Spleen (tissue), 11 donors: ENCODE measurements at regions not wholly inside any gene's neighbourhood (a gene's known extent, or its start where the extent isn't known, plus 50 kb on each side); places are given as distances from the start of the nearest gene placed in this dataset.

ENCODE experiments used
- DNase-seq: peaks from one replicate; pipeline ENCODE4 v3.0.0-alpha.2; 2020
- H3K27ac ChIP-seq, 8 donors: fragments of 200-600 bp; sonication (generic) in 7 of 8; 1 replicate in 4 of 8; 2 replicates in 4 of 8; pipeline versions ENCODE4 v1.5.0 to v1.8.0; 2016 to 2021; ENCODE audit warnings: inconsistent platforms in 4 of 8, mild to moderate bottlenecking in 4 of 8, moderate library complexity in 1 of 8
- H3K27me3 ChIP-seq, 7 donors: fragments of 200-600 bp; sonication (generic) in 6 of 7; replicated peaks in 1 of 7; 1 replicate in 4 of 7; 2 replicates in 3 of 7; pipeline versions ENCODE4 v1.5.0 to v1.8.0; 2016 to 2021; ENCODE audit warnings: inconsistent platforms in 3 of 7, mild to moderate bottlenecking in 1 of 7
- H3K36me3 ChIP-seq, 6 donors: fragments of 200-600 bp; sonication (generic) in 5 of 6; 1 replicate in 4 of 6; 2 replicates in 2 of 6; pipeline versions ENCODE4 v1.5.0 to v1.8.0; 2016 to 2021; ENCODE audit warnings: inconsistent platforms in 2 of 6
- H3K4me1 ChIP-seq, 6 donors: fragments of 200-600 bp; sonication (generic) in 5 of 6; 1 replicate in 3 of 6; 2 replicates in 3 of 6; pipeline versions ENCODE4 v1.5.0 to v1.8.0; 2016 to 2021; ENCODE audit warnings: inconsistent platforms in 3 of 6
- H3K4me3 ChIP-seq, 8 donors: fragments of 200-600 bp; sonication (generic) in 7 of 8; 1 replicate in 4 of 8; 2 replicates in 4 of 8; pipeline versions ENCODE4 v1.5.0 to v1.8.0; 2016 to 2021; ENCODE audit warnings: inconsistent platforms in 4 of 8, mild to moderate bottlenecking in 4 of 8, moderate library complexity in 2 of 8
- H3K9me3 ChIP-seq, 8 donors: fragments of 200-600 bp; sonication (generic) in 7 of 8; 1 replicate in 4 of 8; 2 replicates in 4 of 8; pipeline versions ENCODE4 v1.5.0 to v1.8.0; 2016 to 2021; ENCODE audit warnings: inconsistent platforms in 4 of 8
- POLR2A ChIP-seq, 3 donors: fragments of 450-650 bp; IDR thresholded peaks; one replicate each; pipeline ENCODE4 v1.5.1; 2017; ENCODE audit warnings: antibody characterized with exemption in 3 of 3, mild to moderate bottlenecking in 1 of 3
- POLR2AphosphoS5 ChIP-seq, 3 donors: sonication (generic); formaldehyde crosslinking; IDR thresholded peaks; one replicate each; pipeline ENCODE4 v1.5.1; 2017; ENCODE audit warnings: antibody characterized with exemption in 3 of 3
- WGBS, 5 donors: extraction: QIAGEN DNeasy Blood & Tissue Kit in 3 of 5; methylation state at CpG; one replicate each; pipeline versions ENCODE4 v1.1.5 to v1.1.7; 2013 to 2018; 5-methylcytosine and 5-hydroxymethylcytosine counted together
- intact Hi-C: fragments of 100-400 bp; cut with DNase I; formaldehyde crosslinking; loops from one replicate; pipeline ENCODE4 v1.15.0; 2023; ENCODE audit warnings: low total_unique reads
- TF ChIP-seq, protein P1 (sequence below), 11 experiments: fragments of 200-600 bp in 7 of 11; fragments of 450-650 bp in 4 of 11; sonication (generic) in 4 of 11; IDR thresholded peaks in 8 of 11; conservative IDR thresholded peaks in 3 of 11; 1 replicate in 7 of 11; 2 replicates in 4 of 11; pipeline versions ENCODE4 v1.4.0 to v1.8.0; 2016 to 2021; ENCODE audit warnings: antibody characterized with exemption in 11 of 11, inconsistent platforms in 4 of 11, mild to moderate bottlenecking in 1 of 11
- donor health status: healthy with polysubstance abuse.
- donor health status: DM: no; HTN: no; CAD: no; lungs with moderate emphysema.
- donor health status: DM: no; HTN: no; CAD: no.
- donor health status: Bipolar disorder and iron deficiency.
- donor health status: healthy.
- donor health status: DM: no; HTN: no; CAD: no.
- donor health status: DM: yes; HTN: yes; CAD: no.

DNA sequence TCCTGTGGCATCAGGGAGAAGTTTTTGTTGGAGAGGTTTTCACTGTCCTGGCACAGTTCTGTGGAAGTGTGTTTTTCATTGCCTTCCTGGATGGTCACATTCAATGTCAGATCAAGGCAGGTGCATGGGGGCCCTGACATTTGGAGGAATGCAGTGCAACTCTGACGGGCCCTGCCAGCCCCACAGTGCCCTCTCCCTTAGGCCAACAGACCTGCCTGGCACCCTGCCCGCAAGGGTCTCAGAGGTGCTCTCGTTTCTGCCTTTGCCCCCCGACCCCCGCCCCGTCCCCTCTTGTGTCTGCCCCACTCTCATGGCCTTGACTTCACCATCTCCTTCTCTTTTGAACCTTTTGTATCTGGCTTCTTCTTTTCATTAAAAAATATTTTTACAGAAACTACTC is 257.2 kb upstream of the HDAC4 start:
- TF ChIP-seq POLR2A (IDR thresholded peaks at IDR 0.05) (no peak), POLR2AphosphoS5 (IDR thresholded peaks at IDR 0.05) (no peak)
- TF ChIP-seq, protein P1, sequence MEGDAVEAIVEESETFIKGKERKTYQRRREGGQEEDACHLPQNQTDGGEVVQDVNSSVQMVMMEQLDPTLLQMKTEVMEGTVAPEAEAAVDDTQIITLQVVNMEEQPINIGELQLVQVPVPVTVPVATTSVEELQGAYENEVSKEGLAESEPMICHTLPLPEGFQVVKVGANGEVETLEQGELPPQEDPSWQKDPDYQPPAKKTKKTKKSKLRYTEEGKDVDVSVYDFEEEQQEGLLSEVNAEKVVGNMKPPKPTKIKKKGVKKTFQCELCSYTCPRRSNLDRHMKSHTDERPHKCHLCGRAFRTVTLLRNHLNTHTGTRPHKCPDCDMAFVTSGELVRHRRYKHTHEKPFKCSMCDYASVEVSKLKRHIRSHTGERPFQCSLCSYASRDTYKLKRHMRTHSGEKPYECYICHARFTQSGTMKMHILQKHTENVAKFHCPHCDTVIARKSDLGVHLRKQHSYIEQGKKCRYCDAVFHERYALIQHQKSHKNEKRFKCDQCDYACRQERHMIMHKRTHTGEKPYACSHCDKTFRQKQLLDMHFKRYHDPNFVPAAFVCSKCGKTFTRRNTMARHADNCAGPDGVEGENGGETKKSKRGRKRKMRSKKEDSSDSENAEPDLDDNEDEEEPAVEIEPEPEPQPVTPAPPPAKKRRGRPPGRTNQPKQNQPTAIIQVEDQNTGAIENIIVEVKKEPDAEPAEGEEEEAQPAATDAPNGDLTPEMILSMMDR (IDR thresholded peaks at IDR 0.05 in 8 of 11, conservative IDR thresholded peaks at IDR 0.05 in 3 of 11): no peak
- no peak overlapping the region for H3K27ac ChIP-seq
- H3K4me1 ChIP-seq: peaks cover 0 to 23% (median 0%) of the 10 kb centered on the region in 6 donors
- H3K27me3 ChIP-seq: peaks cover 0 to 34% (median 0%) of the 10 kb centered on the region in 7 donors
- H3K36me3 ChIP-seq: no peaks in the 10 kb centered on the region
- intact Hi-C loops: no loop called here
- H3K4me3 ChIP-seq: no peak overlapping the region
- 76 to 85% (median 83%) methylated on average over 6 of the region's 6 CpGs for WGBS, 5 donors
- no peak for DNase-seq
- H3K9me3 ChIP-seq: no peaks in the 10 kb centered on the region

DNA sequence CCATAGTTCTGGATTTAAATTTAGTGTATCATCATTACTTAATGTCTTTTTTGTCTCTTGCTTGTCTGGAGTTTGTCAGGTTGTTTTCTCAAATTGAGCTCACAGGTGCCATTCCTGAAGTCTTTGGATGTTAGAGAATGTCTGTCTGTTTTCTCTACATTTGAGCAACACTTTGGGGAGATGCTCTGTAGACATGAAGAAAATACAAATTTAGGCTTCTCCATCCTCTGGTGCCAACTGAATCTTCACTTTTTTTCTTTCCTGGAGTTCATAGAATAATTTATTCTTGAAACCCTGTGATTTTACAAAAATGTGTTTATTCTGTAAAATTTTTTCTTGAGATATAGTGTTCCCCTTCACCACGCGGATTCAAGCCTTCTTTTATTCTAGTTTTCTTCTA is 256.4 kb upstream of the HDAC4 start:
- H3K36me3 ChIP-seq: no peaks in the 10 kb centered on the region
- H3K9me3 ChIP-seq: no peaks in the 10 kb centered on the region
- DNase-seq: no peak
- no peak overlapping the region for H3K4me3 ChIP-seq
- no peak for TF ChIP-seq POLR2A (IDR thresholded peaks at IDR 0.05)
- no peak for TF ChIP-seq POLR2AphosphoS5 (IDR thresholded peaks at IDR 0.05)
- TF ChIP-seq, protein P1 (IDR thresholded peaks at IDR 0.05 in 8 of 11, conservative IDR thresholded peaks at IDR 0.05 in 3 of 11): no peak
- no peak overlapping the region for H3K27ac ChIP-seq
- 91 to 100% (median 95%) methylated on average over 2 of the region's 2 CpGs for WGBS, 5 donors
- peaks cover 0 to 23% (median 0%) of the 10 kb centered on the region in 6 donors for H3K4me1 ChIP-seq
- intact Hi-C loops: no loop called here
- H3K27me3 ChIP-seq: peaks cover 0 to 26% (median 0%) of the 10 kb centered on the region in 7 donors

DNA sequence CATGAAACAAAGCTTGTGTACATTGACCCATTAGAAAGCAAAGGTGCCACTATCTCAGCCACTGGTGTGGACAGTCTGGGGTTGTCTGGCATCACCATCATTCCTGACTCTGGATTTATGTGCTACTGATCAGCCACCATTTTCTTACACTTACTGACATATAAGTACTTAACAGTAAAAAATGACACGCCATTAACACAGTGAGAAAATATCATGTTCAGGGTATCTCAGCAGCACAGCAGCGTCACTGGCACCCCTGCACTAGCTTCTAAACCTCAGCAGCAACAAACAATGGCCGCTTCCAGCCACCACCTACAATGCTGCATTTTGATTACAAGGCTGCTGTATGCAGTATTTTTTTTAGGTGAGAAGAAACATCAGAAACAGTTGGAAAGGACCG is 253.4 kb upstream of the HDAC4 start:
- WGBS, 5 donors: 77 to 89% (median 86%) methylated on average over 4 of the region's 4 CpGs
- no peaks in the 10 kb centered on the region for H3K36me3 ChIP-seq
- H3K9me3 ChIP-seq: peaks cover 0 to 6% (median 1%) of the 10 kb centered on the region in 8 donors
- no peak overlapping the region for H3K4me3 ChIP-seq
- H3K4me1 ChIP-seq: peaks cover 0 to 5% (median 0%) of the 10 kb centered on the region in 6 donors
- no peak for DNase-seq
- intact Hi-C loops: no loop called here
- peaks cover 0 to 6% (median 0%) of the 10 kb centered on the region in 7 donors for H3K27me3 ChIP-seq
- H3K27ac ChIP-seq: no peak overlapping the region
- TF ChIP-seq, protein P1 (IDR thresholded peaks at IDR 0.05 in 8 of 11, conservative IDR thresholded peaks at IDR 0.05 in 3 of 11): no peak
- no peak for TF ChIP-seq POLR2AphosphoS5 (IDR thresholded peaks at IDR 0.05)
- TF ChIP-seq POLR2A (IDR thresholded peaks at IDR 0.05): no peak

DNA sequence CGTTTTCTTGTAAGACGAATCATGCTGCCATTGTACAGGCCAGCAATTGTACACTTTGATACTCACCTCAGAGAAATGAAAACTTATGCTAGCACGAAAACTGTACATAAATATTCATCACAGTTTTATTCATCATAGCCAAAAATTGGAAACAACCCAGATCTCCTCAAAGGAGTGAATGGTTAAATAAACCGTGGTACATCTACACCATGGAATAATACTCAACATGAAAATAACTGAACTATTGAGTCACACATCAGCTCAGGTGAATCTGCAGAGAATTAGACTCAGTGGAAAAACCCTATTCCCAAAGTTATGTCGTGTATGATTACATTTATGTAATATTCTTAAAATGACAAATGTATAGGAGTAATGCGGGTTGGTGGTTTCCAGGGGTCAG is 251.0 kb upstream of the HDAC4 start:
- no peak for TF ChIP-seq POLR2A (IDR thresholded peaks at IDR 0.05)
- TF ChIP-seq, protein P1 (IDR thresholded peaks at IDR 0.05 in 8 of 11, conservative IDR thresholded peaks at IDR 0.05 in 3 of 11): no peak
- no peak for TF ChIP-seq POLR2AphosphoS5 (IDR thresholded peaks at IDR 0.05)
- intact Hi-C loops: no loop called here
- Histone ChIP-seq H3K27ac (no peak overlapping the region), H3K4me1 (peaks cover 0 to 5% (median 0%) of the 10 kb centered on the region in 6 donors), H3K27me3 (peaks cover 0 to 18% (median 0%) of the 10 kb centered on the region in 7 donors), H3K4me3 (no peak overlapping the region), H3K9me3 (peaks cover 0 to 15% (median 5%) of the 10 kb centered on the region in 8 donors), H3K36me3 (no peaks in the 10 kb centered on the region)
- DNase-seq: no peak
- WGBS, 5 donors: 71 to 90% (median 86%) methylated on average over 6 of the region's 6 CpGs
